ENCODE measurements at regions not wholly inside any gene's neighbourhood (a gene's known extent, or its start where the extent isn't known, plus 50 kb on each side); places are given as distances from the start of the nearest gene placed in this dataset.

DNA sequence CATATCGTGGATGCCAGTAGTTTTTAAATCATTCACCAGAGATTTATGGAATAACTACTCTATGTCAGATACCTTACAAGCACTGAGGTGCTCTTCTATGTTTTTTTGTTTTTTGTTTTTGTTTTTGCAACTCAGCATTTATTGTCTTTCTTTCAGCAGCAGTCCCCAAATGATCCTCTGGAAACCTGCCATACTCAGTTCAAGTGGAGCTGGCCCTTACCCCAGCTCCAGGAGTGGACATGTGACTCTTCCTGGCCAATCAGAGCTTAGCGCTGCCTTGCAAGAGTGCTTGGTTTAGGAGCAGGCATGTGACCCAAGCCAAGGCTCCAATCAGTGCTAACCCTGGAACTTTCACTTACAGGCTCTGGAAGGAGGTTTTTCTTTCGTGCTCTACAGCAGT is 356.6 kb upstream of the ZMIZ1 start:
- H3K36me3 ChIP-seq (ENCODE audit: control insufficient read depth, insufficient read depth, low read length) = no peaks in the 10 kb centered on the region
- peaks cover 4% of the 10 kb centered on the region for H3K27me3 ChIP-seq (ENCODE audit: control insufficient read depth, insufficient read depth, low read length)
- H3K9me3 ChIP-seq (ENCODE audit: control insufficient read depth, insufficient read depth, low read length) = no peaks in the 10 kb centered on the region
- no peaks in the 10 kb centered on the region for H3K4me1 ChIP-seq (ENCODE audit: control insufficient read depth, insufficient read depth, low read length)
- H3K9ac ChIP-seq (ENCODE audit: low read depth, low read length) = no peak overlapping the region
- no peak overlapping the region for H3K4me3 ChIP-seq (ENCODE audit: low read depth, low read length)

- Histone ChIP-seq H3K36me3 (ENCODE audit: control insufficient read depth, insufficient read depth, low read length) (no peaks in the 10 kb centered on the region), H3K9ac (ENCODE audit: low read depth, low read length) (no peak overlapping the region), H3K4me3 (ENCODE audit: low read depth, low read length) (no peak overlapping the region), H3K9me3 (ENCODE audit: control insufficient read depth, insufficient read depth, low read length) (no peaks in the 10 kb centered on the region), H3K4me1 (ENCODE audit: control insufficient read depth, insufficient read depth, low read length) (no peaks in the 10 kb centered on the region), H3K27me3 (ENCODE audit: control insufficient read depth, insufficient read depth, low read length) (peaks cover 4% of the 10 kb centered on the region)
These were observed 355.1 kb upstream of the ZMIZ1 start for GRCh38 chr10:78713659-78714058.

DNA sequence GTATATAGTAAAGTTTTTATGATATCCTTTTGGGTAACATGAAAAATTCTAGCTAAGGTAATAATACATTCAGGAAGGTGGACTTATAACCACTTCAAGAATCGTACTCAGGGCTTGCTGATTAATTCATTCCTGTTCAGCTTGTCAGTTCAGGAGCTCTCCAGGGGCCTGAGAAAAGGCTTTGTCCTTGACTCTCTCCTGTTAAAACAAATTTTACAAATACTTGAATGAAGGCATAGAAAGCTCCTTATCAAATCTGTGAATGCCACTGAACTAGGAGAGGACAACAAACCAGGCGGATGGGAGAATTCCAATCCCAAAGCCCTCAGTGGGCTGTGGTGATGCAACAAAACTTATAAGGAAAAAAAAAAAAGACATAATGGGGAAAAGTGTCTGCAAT is 354.5 kb upstream of the ZMIZ1 start:
- Histone ChIP-seq H3K9me3 (ENCODE audit: control insufficient read depth, insufficient read depth, low read length) (no peaks in the 10 kb centered on the region), H3K36me3 (ENCODE audit: control insufficient read depth, insufficient read depth, low read length) (no peaks in the 10 kb centered on the region), H3K4me3 (ENCODE audit: low read depth, low read length) (no peak overlapping the region), H3K4me1 (ENCODE audit: control insufficient read depth, insufficient read depth, low read length) (no peaks in the 10 kb centered on the region), H3K9ac (ENCODE audit: low read depth, low read length) (no peak overlapping the region), H3K27me3 (ENCODE audit: control insufficient read depth, insufficient read depth, low read length) (peaks cover 4% of the 10 kb centered on the region)

DNA sequence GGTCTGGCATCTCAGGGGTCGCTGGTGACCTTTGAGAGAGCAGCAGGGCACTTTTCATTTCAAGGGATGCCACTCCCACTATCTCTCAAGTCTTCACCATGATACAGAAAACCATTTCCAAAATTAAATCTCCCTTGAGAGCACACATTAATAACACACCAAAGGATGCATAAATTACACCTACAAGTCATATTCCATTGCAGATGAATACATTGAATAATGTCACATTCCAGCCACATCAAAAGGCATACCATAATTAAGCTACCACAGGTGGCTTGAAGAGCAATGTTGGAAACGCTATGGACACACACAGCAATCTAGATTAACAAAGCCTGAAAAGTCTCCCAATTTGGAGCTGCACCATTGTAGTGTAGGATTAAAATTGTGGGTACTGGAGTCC is 353.3 kb upstream of the ZMIZ1 start:
- Histone ChIP-seq H3K9ac (ENCODE audit: low read depth, low read length) (no peak overlapping the region), H3K27me3 (ENCODE audit: control insufficient read depth, insufficient read depth, low read length) (peaks cover 4% of the 10 kb centered on the region), H3K9me3 (ENCODE audit: control insufficient read depth, insufficient read depth, low read length) (no peaks in the 10 kb centered on the region), H3K4me3 (ENCODE audit: low read depth, low read length) (no peak overlapping the region), H3K4me1 (ENCODE audit: control insufficient read depth, insufficient read depth, low read length) (no peaks in the 10 kb centered on the region), H3K36me3 (ENCODE audit: control insufficient read depth, insufficient read depth, low read length) (no peaks in the 10 kb centered on the region)

- no peaks in the 10 kb centered on the region for H3K9me3 ChIP-seq (ENCODE audit: control insufficient read depth, insufficient read depth, low read length)
- H3K9ac ChIP-seq (ENCODE audit: low read depth, low read length) = no peak overlapping the region
- H3K4me1 ChIP-seq (ENCODE audit: control insufficient read depth, insufficient read depth, low read length) = no peaks in the 10 kb centered on the region
- peaks cover 4% of the 10 kb centered on the region for H3K27me3 ChIP-seq (ENCODE audit: control insufficient read depth, insufficient read depth, low read length)
- H3K36me3 ChIP-seq (ENCODE audit: control insufficient read depth, insufficient read depth, low read length) = no peaks in the 10 kb centered on the region
- no peak overlapping the region for H3K4me3 ChIP-seq (ENCODE audit: low read depth, low read length)
These were observed 352.6 kb upstream of the ZMIZ1 start for GRCh38 chr10:78716043-78716660.

- Histone ChIP-seq H3K4me3 (ENCODE audit: low read depth, low read length) (no peak overlapping the region), H3K4me1 (ENCODE audit: control insufficient read depth, insufficient read depth, low read length) (no peaks in the 10 kb centered on the region), H3K9me3 (ENCODE audit: control insufficient read depth, insufficient read depth, low read length) (no peaks in the 10 kb centered on the region), H3K36me3 (ENCODE audit: control insufficient read depth, insufficient read depth, low read length) (no peaks in the 10 kb centered on the region), H3K27me3 (ENCODE audit: control insufficient read depth, insufficient read depth, low read length) (no peaks in the 10 kb centered on the region), H3K9ac (ENCODE audit: low read depth, low read length) (no peak overlapping the region)
These were observed 351.6 kb upstream of the ZMIZ1 start for GRCh38 chr10:78717200-78717599.

DNA sequence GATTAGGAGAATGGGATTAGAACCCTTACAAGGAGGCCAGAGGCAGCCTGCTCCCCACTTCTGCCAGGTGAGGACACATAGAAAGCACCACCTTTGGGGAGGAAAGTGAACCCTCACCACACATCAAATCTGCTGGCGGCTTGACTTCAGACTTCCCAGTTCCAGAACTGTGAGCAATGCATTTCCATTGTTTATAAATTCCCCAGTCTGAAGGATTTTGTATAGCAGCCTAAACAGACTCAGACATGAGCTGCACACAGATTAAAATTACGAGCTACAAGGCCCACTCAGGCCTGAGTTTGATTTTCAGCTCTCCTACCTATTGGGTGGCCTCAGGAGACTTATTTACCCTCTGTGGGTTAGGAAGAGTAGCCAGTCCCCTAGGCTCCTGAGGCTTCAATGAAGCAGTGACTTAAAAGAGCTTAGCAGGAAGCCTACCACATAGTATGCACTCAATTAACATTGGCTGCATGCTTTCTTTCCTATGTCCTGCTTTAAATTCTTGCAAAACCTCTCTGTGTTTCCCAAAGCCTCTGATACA is 350.7 kb upstream of the ZMIZ1 start:
- H3K4me1 ChIP-seq (ENCODE audit: control insufficient read depth, insufficient read depth, low read length) = no peaks in the 10 kb centered on the region
- H3K36me3 ChIP-seq (ENCODE audit: control insufficient read depth, insufficient read depth, low read length) = no peaks in the 10 kb centered on the region
- no peak overlapping the region for H3K4me3 ChIP-seq (ENCODE audit: low read depth, low read length)
- H3K9me3 ChIP-seq (ENCODE audit: control insufficient read depth, insufficient read depth, low read length) = no peaks in the 10 kb centered on the region
- H3K9ac ChIP-seq (ENCODE audit: low read depth, low read length) = no peak overlapping the region
- no peaks in the 10 kb centered on the region for H3K27me3 ChIP-seq (ENCODE audit: control insufficient read depth, insufficient read depth, low read length)

DNA sequence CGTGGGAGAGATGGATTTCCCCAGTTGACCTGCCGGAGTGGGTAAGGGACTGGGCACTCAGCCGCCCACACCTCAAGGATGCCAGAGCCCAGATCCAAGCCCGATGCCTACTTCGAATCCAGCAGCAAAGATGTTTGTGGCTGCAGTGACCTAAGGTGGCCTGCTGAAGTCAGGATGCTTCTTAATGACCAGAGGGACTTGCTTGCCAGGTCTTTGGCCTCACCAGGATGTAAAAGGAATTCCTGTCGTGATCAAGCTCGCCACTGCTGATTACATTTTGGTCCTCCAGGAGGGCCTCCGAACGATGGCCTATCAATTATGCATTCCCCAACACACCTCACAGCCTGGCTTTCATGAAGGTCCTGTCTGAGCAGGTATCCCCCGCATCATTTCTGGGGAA is 349.5 kb upstream of the ZMIZ1 start:
- H3K27me3 ChIP-seq (ENCODE audit: control insufficient read depth, insufficient read depth, low read length) = no peaks in the 10 kb centered on the region
- H3K9me3 ChIP-seq (ENCODE audit: control insufficient read depth, insufficient read depth, low read length) = no peaks in the 10 kb centered on the region
- no peaks in the 10 kb centered on the region for H3K36me3 ChIP-seq (ENCODE audit: control insufficient read depth, insufficient read depth, low read length)

DNA sequence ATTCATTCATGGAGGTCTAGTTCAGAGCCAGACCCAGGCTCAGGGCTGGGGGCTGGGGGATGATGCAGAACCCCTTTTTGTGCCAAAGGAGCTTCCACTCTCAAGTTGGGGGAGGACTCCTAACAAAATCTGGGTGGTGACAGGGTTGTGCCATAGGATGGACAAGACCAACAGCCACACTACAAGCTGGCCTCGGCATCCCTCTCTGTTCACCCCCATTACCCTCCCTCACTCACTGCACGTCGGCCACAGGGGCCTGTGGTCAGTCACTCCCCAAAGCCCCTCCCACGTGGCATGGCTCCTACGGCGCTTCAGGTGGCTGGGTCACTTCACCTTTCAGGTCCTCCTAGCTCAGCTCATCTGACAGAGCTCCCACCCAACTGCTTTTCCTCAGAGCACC is 348.7 kb upstream of the ZMIZ1 start:
- Histone ChIP-seq H3K9me3 (ENCODE audit: control insufficient read depth, insufficient read depth, low read length) (no peaks in the 10 kb centered on the region), H3K4me3 (ENCODE audit: low read depth, low read length) (no peak overlapping the region), H3K4me1 (ENCODE audit: control insufficient read depth, insufficient read depth, low read length) (no peaks in the 10 kb centered on the region), H3K9ac (ENCODE audit: low read depth, low read length) (no peak overlapping the region), H3K36me3 (ENCODE audit: control insufficient read depth, insufficient read depth, low read length) (no peaks in the 10 kb centered on the region), H3K27me3 (ENCODE audit: control insufficient read depth, insufficient read depth, low read length) (no peaks in the 10 kb centered on the region)

More for the DNA sequence above, 349.5 kb upstream of the ZMIZ1 start:
- Histone ChIP-seq H3K9ac (ENCODE audit: low read depth, low read length) (no peak overlapping the region), H3K4me1 (ENCODE audit: control insufficient read depth, insufficient read depth, low read length) (no peaks in the 10 kb centered on the region), H3K4me3 (ENCODE audit: low read depth, low read length) (no peak overlapping the region)

DNA sequence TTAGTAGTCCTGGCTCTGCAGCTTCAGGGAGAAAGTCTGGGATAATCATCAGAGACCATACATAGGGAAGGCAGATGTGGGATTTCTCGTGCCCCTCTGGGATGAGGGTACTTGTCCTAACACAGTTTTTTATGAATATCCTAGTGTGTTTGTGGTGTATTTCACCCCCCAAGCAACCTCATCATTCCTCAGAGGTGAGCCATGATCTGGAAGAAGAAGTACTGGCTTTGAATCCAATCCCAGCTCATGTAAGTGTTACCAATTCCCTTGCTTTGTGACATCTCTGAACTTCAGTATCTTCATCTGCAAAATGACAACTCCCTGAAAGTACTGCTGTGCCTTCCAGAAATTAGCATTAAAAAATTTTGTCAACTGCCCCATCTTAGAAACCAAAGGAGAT is 347.5 kb upstream of the ZMIZ1 start:
- H3K9me3 ChIP-seq (ENCODE audit: control insufficient read depth, insufficient read depth, low read length) = no peaks in the 10 kb centered on the region
- H3K4me3 ChIP-seq (ENCODE audit: low read depth, low read length) = no peak overlapping the region
- no peaks in the 10 kb centered on the region for H3K36me3 ChIP-seq (ENCODE audit: control insufficient read depth, insufficient read depth, low read length)
- no peak overlapping the region for H3K9ac ChIP-seq (ENCODE audit: low read depth, low read length)
- no peaks in the 10 kb centered on the region for H3K27me3 ChIP-seq (ENCODE audit: control insufficient read depth, insufficient read depth, low read length)
- no peaks in the 10 kb centered on the region for H3K4me1 ChIP-seq (ENCODE audit: control insufficient read depth, insufficient read depth, low read length)

DNA sequence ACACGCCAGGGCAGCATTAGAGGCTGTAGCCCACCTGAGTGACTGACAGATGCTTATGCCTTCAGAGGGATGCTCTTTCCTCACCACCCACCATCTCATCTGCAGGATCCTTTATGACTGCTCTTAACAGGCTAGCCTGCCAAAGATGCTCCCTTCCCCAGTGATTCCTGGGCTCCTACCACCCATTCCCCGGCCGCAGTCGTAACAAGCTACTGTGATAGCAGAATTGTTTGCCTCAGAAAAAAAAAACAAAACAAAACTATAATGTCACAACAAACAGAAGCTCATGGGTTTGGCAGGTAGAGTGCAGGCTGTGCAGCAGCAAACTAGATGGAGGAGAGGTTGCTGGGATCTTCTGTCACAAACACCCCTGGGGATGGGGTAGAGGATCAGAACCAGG is 343.9 kb upstream of the ZMIZ1 start:
- no peak overlapping the region for H3K4me3 ChIP-seq (ENCODE audit: low read depth, low read length)
- no peaks in the 10 kb centered on the region for H3K4me1 ChIP-seq (ENCODE audit: control insufficient read depth, insufficient read depth, low read length)
- H3K27me3 ChIP-seq (ENCODE audit: control insufficient read depth, insufficient read depth, low read length) = no peaks in the 10 kb centered on the region
- no peaks in the 10 kb centered on the region for H3K9me3 ChIP-seq (ENCODE audit: control insufficient read depth, insufficient read depth, low read length)
- H3K36me3 ChIP-seq (ENCODE audit: control insufficient read depth, insufficient read depth, low read length) = no peaks in the 10 kb centered on the region
- no peak overlapping the region for H3K9ac ChIP-seq (ENCODE audit: low read depth, low read length)

DNA sequence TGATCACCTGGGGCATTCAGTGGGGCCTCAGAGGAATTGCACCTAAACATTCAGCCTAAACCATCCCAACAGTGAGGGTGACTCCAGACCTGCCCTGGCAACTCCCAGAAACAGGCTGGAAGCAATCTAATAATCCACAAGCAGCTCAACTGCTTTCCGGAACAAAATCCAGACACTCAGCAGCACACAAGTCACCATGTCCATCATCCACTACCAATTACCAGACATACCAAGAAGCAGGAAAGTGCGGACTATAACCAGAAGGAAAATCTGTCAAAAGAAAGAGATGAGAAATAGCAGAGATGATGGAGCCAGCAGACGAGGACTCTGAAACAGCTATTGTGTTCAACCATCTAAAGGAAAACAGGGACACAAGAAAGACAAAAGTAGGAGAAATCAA is 342.6 kb upstream of the ZMIZ1 start:
- Histone ChIP-seq H3K4me3 (ENCODE audit: low read depth, low read length) (no peak overlapping the region), H3K9me3 (ENCODE audit: control insufficient read depth, insufficient read depth, low read length) (no peaks in the 10 kb centered on the region), H3K36me3 (ENCODE audit: control insufficient read depth, insufficient read depth, low read length) (no peaks in the 10 kb centered on the region), H3K4me1 (ENCODE audit: control insufficient read depth, insufficient read depth, low read length) (no peaks in the 10 kb centered on the region), H3K9ac (ENCODE audit: low read depth, low read length) (no peak overlapping the region), H3K27me3 (ENCODE audit: control insufficient read depth, insufficient read depth, low read length) (no peaks in the 10 kb centered on the region)
